Stimulated activated CD8-positive, alpha-beta memory T cell treated with anti-CD3 and anti-CD28 coated beads, Interleukin-4, amount 100 ng/mL, for 24 hours (primary cell): ENCODE measurements at regions not wholly inside any gene's neighbourhood (a gene's known extent, or its start where the extent isn't known, plus 50 kb on each side); places are given as distances from the start of the nearest gene placed in this dataset.
"Not testable (repeated sequence)": the region's sequence is repeated elsewhere in the genome, so short reads cannot be mapped to it uniquely, and the experiment has no call there.

Experiments
- DNase-seq: peaks from one replicate; pipeline ENCODE4 v3.0.0-alpha.2; 2020; ENCODE audit warnings: low read depth

GRCh38 chr14:25699981-25700380 lies 650.0 kb upstream of the STXBP6 start:
- DNase-seq: no peak

GRCh38 chr14:25698111-25698510 lies 648.2 kb upstream of the STXBP6 start:
- DNase-seq: no peak

GRCh38 chr14:25696176-25696575 lies 646.2 kb upstream of the STXBP6 start:
- DNase-seq: no peak

- no peak for DNase-seq
Observed at GRCh38 chr14:25685004-25685403, 635.1 kb upstream of the STXBP6 start.

- DNase-seq: no peak
Observed at GRCh38 chr14:25680934-25681333, 631.0 kb upstream of the STXBP6 start.

GRCh38 chr14:25680511-25680910 lies 630.6 kb upstream of the STXBP6 start:
- not testable (repeated sequence) for DNase-seq

GRCh38 chr14:25677111-25677510 lies 627.2 kb upstream of the STXBP6 start:
- no peak for DNase-seq

- no peak for DNase-seq
Observed at GRCh38 chr14:25667387-25667786, 617.4 kb upstream of the STXBP6 start.

- no peak for DNase-seq
Observed at GRCh38 chr14:25666877-25667276, 616.9 kb upstream of the STXBP6 start.

GRCh38 chr14:25658988-25659387 lies 609.0 kb upstream of the STXBP6 start:
- no peak for DNase-seq

GRCh38 chr14:25630447-25630846 lies 580.5 kb upstream of the STXBP6 start:
- no peak for DNase-seq

- DNase-seq: no peak
Observed at GRCh38 chr14:25628978-25629377, 579.0 kb upstream of the STXBP6 start.

GRCh38 chr14:25628390-25628789 lies 578.4 kb upstream of the STXBP6 start:
- DNase-seq: no peak

GRCh38 chr14:25626986-25627385 lies 577.0 kb upstream of the STXBP6 start:
- DNase-seq: no peak

- DNase-seq: no peak
Observed at GRCh38 chr14:25622763-25623162, 572.8 kb upstream of the STXBP6 start.

- DNase-seq: no peak
Observed at GRCh38 chr14:25620515-25620914, 570.6 kb upstream of the STXBP6 start.

- no peak for DNase-seq
Observed at GRCh38 chr14:25615174-25615573, 565.2 kb upstream of the STXBP6 start.

- DNase-seq: no peak
Observed at GRCh38 chr14:25607192-25607591, 557.2 kb upstream of the STXBP6 start.

GRCh38 chr14:25602106-25602505 lies 552.2 kb upstream of the STXBP6 start:
- DNase-seq: no peak

- no peak for DNase-seq
Observed at GRCh38 chr14:25588751-25589150, 538.8 kb upstream of the STXBP6 start.

- no peak for DNase-seq
Observed at GRCh38 chr14:25574628-25575325, 524.8 kb upstream of the STXBP6 start.

GRCh38 chr14:25570483-25570882 lies 520.5 kb upstream of the STXBP6 start:
- no peak for DNase-seq

- no peak for DNase-seq
Observed at GRCh38 chr14:25557466-25557865, 507.5 kb upstream of the STXBP6 start.

- no peak for DNase-seq
Observed at GRCh38 chr14:25552826-25553225, 502.9 kb upstream of the STXBP6 start.
